Keratinocyte (primary cell): ENCODE measurements at regions not wholly inside any gene's neighbourhood (a gene's known extent, or its start where the extent isn't known, plus 50 kb on each side); places are given as distances from the start of the nearest gene placed in this dataset.

Source experiments
- DNase-seq: peaks from one replicate; pipeline ENCODE4 v3.0.0-alpha.2; 2011; ENCODE audit warnings: low read depth, missing footprints, low spot score
- FAIRE-seq: peaks from 2 replicates; lab custom pipeline; 2011; peaks lifted over from hg19 to GRCh38; lab: Jason Lieb, UNC
- H2AFZ ChIP-seq: 2 replicates; pipeline ENCODE4 v1.6.0; 2012; ENCODE audit warnings: low read length, control low read depth, inconsistent platforms; ENCODE audit not compliant: control insufficient read depth
- H3K27ac ChIP-seq: 2 replicates; pipeline ENCODE4 v1.5.1; 2011; ENCODE audit warnings: low read length; ENCODE audit not compliant: control insufficient read depth, insufficient read depth
- H3K27me3 ChIP-seq: 3 replicates; pipeline ENCODE4 v1.6.0; 2011; ENCODE audit warnings: low read length; ENCODE audit not compliant: control insufficient read depth, insufficient read depth; ENCODE audit errors: extremely low read depth
- H3K36me3 ChIP-seq, 2 experiments: 2 replicates in 1 of 2; 3 replicates in 1 of 2; pipeline ENCODE4 v1.5.1; 2011; ENCODE audit warnings: low read length in 2 of 2, mild to moderate bottlenecking in 1 of 2; ENCODE audit not compliant: control insufficient read depth in 2 of 2, insufficient read depth in 2 of 2; ENCODE audit errors: extremely low read depth in 1 of 2
- H3K4me1 ChIP-seq: 3 replicates; pipeline ENCODE4 v1.5.1; 2011; ENCODE audit warnings: low read length; ENCODE audit not compliant: control insufficient read depth, insufficient read depth; ENCODE audit errors: extremely low read depth
- H3K4me2 ChIP-seq: 3 replicates; pipeline ENCODE4 v1.6.0; 2011; ENCODE audit warnings: low read depth, low read length; ENCODE audit not compliant: control insufficient read depth, insufficient read depth; ENCODE audit errors: extremely low read depth
- H3K4me3 ChIP-seq, 3 experiments: fragments of 200-600 bp in 1 of 3; sonication (generic) in 1 of 3; 2 replicates in 2 of 3; 3 replicates in 1 of 3; pipeline ENCODE4 v1.5.1; 2011 to 2016; ENCODE audit warnings: low read length in 3 of 3, mild to moderate bottlenecking in 3 of 3, control low read depth in 2 of 3, inconsistent platforms in 1 of 3, low read depth in 1 of 3, mixed read lengths in 1 of 3, mixed run types in 1 of 3, moderate library complexity in 1 of 3; ENCODE audit not compliant: control insufficient read depth in 2 of 3, insufficient read depth in 2 of 3; ENCODE audit errors: extremely low read depth in 1 of 3
- H3K79me2 ChIP-seq: 2 replicates; pipeline ENCODE4 v1.6.0; 2012; ENCODE audit warnings: low read length; ENCODE audit not compliant: control insufficient read depth, insufficient read depth
- H3K9ac ChIP-seq: 3 replicates; pipeline ENCODE4 v1.6.0; 2011; ENCODE audit warnings: low read length; ENCODE audit not compliant: control insufficient read depth, insufficient read depth; ENCODE audit errors: extremely low read depth
- H3K9me1 ChIP-seq: 3 replicates; pipeline ENCODE4 v1.6.0; 2011; ENCODE audit warnings: low read length; ENCODE audit not compliant: control insufficient read depth, insufficient read depth; ENCODE audit errors: extremely low read depth
- H3K9me3 ChIP-seq: 2 replicates; pipeline ENCODE4 v1.5.1; 2012; ENCODE audit warnings: low read depth, low read length; ENCODE audit not compliant: control insufficient read depth
- H4K20me1 ChIP-seq: 3 replicates; pipeline ENCODE4 v1.6.0; 2011; ENCODE audit warnings: low read length; ENCODE audit not compliant: control insufficient read depth, insufficient read depth; ENCODE audit errors: extremely low read depth
- EZH2 ChIP-seq: IDR thresholded peaks from one replicate; pipeline ENCODE4 v1.6.1; 2012; ENCODE audit warnings: inconsistent platforms, mild to moderate bottlenecking, low read length, moderate library complexity
- dilution Hi-C: fragments of 300-500 bp; cut with MboI; formaldehyde crosslinking; loops from one replicate; pipeline ENCODE4 v1.7.0; 2020; ENCODE audit warnings: low sequenced_read_pairs; ENCODE audit not compliant: extremely low pct_ligation_motif_present
- TF ChIP-seq, protein P1 (sequence below), 3 experiments: IDR thresholded peaks in 1 of 3; conservative IDR thresholded peaks in 1 of 3; optimal IDR thresholded peaks in 1 of 3; 2 replicates in 2 of 3; 3 replicates in 1 of 3; pipeline versions ENCODE3 to v1.5.1; 2011; ENCODE audit warnings: low read length in 3 of 3, mild to moderate bottlenecking in 3 of 3, moderate library complexity in 2 of 3, control low read depth in 1 of 3, inconsistent platforms in 1 of 3; ENCODE audit not compliant: insufficient read depth in 2 of 3; ENCODE audit errors: extremely low read depth in 1 of 3

DNA sequence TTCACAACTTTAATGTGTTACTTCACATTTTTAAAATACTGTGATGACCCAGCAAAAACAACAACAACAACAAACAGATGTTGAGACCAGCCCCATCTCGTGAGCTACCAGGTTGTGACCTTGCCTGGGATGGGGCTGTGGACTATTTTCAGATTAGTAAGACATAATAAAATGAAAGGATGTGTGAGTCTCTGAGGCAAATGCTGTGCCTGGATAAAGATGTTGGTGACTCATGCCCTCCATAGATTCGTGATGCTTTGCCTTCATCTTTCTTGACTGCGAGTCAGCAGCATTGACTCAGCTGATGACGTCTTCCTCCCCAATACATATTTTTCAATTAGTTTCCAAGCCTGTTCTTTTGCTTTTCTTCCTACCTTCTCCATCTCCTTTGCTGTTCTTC, 453.0 kb upstream of the CFAP20DC start:
- dilution Hi-C loops, result no loop called here
- H3K9ac ChIP-seq, result no peak overlapping the region
- no peaks in the 10 kb centered on the region for H4K20me1 ChIP-seq
- H3K4me3 ChIP-seq, result no peak overlapping the region
- no peaks in the 10 kb centered on the region for H3K9me1 ChIP-seq
- H3K36me3 ChIP-seq, result no peaks in the 10 kb centered on the region
- no peak overlapping the region for H3K27ac ChIP-seq
- DNase-seq (peak; percentile 19), FAIRE-seq (peak; percentile 99)
- no peaks in the 10 kb centered on the region for H3K9me3 ChIP-seq
- no peaks in the 10 kb centered on the region for H3K79me2 ChIP-seq
- H3K4me2 ChIP-seq, result no peak overlapping the region
- TF ChIP-seq EZH2, result no peak
- TF ChIP-seq, protein P1, sequence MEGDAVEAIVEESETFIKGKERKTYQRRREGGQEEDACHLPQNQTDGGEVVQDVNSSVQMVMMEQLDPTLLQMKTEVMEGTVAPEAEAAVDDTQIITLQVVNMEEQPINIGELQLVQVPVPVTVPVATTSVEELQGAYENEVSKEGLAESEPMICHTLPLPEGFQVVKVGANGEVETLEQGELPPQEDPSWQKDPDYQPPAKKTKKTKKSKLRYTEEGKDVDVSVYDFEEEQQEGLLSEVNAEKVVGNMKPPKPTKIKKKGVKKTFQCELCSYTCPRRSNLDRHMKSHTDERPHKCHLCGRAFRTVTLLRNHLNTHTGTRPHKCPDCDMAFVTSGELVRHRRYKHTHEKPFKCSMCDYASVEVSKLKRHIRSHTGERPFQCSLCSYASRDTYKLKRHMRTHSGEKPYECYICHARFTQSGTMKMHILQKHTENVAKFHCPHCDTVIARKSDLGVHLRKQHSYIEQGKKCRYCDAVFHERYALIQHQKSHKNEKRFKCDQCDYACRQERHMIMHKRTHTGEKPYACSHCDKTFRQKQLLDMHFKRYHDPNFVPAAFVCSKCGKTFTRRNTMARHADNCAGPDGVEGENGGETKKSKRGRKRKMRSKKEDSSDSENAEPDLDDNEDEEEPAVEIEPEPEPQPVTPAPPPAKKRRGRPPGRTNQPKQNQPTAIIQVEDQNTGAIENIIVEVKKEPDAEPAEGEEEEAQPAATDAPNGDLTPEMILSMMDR (optimal IDR thresholded peaks at IDR 0.05 in 1 of 3, IDR thresholded peaks at IDR 0.05 in 1 of 3, conservative IDR thresholded peaks at IDR 0.05 in 1 of 3; ENCODE audit: extremely low read depth in 1 of 3, insufficient read depth in 2 of 3, low read length in 3 of 3), result no peak
- peaks cover 3% of the 10 kb centered on the region for H3K4me1 ChIP-seq
- H2AFZ ChIP-seq, result no peak overlapping the region
- H3K27me3 ChIP-seq, result no peaks in the 10 kb centered on the region

DNA sequence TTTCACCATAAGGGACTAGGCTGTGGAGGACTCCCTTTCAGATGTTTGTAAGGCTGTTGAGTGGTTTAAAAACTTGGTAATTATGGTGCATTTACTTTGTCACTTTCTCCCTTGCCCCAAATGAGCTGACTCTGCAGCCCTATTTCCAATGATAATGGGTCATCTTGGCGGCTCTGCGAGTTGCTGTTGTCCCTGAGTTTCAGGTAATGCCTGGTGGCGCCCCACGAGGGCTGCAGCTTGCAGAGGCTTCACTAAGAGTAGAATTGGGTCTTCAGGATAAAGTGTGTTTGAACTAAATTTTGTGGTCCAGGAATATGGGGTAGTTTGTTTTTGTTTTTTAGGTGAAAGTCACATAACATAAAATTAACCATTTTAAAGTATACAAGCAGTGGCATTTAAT, 450.1 kb upstream of the CFAP20DC start:
- Histone ChIP-seq H2AFZ (no peak overlapping the region), H3K4me1 (peaks cover 3% of the 10 kb centered on the region), H3K9ac (no peak overlapping the region), H3K9me1 (no peaks in the 10 kb centered on the region), H3K36me3 (no peaks in the 10 kb centered on the region), H3K4me3 (no peak overlapping the region), H3K4me2 (no peak overlapping the region), H4K20me1 (no peaks in the 10 kb centered on the region), H3K79me2 (no peaks in the 10 kb centered on the region), H3K9me3 (no peaks in the 10 kb centered on the region), H3K27me3 (peaks cover 6% of the 10 kb centered on the region), H3K27ac (no peak overlapping the region)
- dilution Hi-C loops, result no loop called here
- FAIRE-seq, result no peak
- DNase-seq, result no peak
- TF ChIP-seq, protein P1 (optimal IDR thresholded peaks at IDR 0.05 in 1 of 3, IDR thresholded peaks at IDR 0.05 in 1 of 3, conservative IDR thresholded peaks at IDR 0.05 in 1 of 3; ENCODE audit: extremely low read depth in 1 of 3, insufficient read depth in 2 of 3, low read length in 3 of 3), result no peak
- no peak for TF ChIP-seq EZH2
